ENCODE measurements at regions not wholly inside any gene's neighbourhood (a gene's known extent, or its start where the extent isn't known, plus 50 kb on each side); places are given as distances from the start of the nearest gene placed in this dataset.

DNA sequence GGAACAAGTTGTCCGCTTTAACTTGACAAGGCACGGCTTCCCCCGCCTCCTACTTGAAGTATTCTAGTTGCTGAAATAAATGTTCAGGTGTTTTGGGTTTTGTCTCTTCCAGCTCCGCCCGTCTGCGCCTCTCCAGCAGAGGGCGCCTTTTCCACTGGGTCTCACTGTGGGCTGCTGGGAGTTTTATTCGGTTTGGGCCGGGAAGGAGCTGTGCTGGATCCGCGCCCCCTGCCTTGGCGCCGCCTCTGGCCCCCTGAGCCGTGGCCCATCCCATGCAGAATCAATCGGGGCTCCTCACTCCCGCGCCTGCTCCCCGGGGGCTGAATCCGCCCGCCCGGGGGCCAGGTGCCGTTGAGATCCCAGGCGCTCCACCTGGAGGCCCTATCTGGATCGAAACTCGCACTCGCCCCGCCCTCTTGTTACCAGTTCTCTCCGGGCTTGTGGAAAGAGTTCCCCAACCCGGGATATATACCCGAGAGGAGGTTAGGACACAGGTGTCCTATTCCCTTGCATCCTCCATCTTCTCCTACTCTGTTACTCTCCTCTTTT is 51.0 kb upstream of the TCF21 start:
- DNase-seq (ENCODE audit: low spot score): peak; percentile 46

All from hematopoietic multipotent progenitor cell treated with erythropoietin and hydrocortisone succinate and interleukin-3 and kit ligand, for 15 days (in vitro differentiated cells).